GM12891 (cell line): ENCODE measurements at regions not wholly inside any gene's neighbourhood (a gene's known extent, or its start where the extent isn't known, plus 50 kb on each side); places are given as distances from the start of the nearest gene placed in this dataset.

Source experiments
- POLR2A ChIP-seq: IDR thresholded peaks from 2 replicates; pipeline ENCODE4 v1.6.1; 2011; ENCODE audit warnings: low read depth, low read length, control low read depth
- POLR2AphosphoS5 ChIP-seq: IDR thresholded peaks from 2 replicates; pipeline ENCODE4 v1.6.1; 2011; ENCODE audit warnings: low read depth, low read length, control low read depth
- POU2F2 ChIP-seq: IDR thresholded peaks from 2 replicates; pipeline ENCODE4 v1.6.1; 2011; ENCODE audit warnings: low read depth, mild to moderate bottlenecking, control low read depth, low read length, moderate library complexity
- TAF1 ChIP-seq: IDR thresholded peaks from 2 replicates; pipeline ENCODE4 v1.6.1; 2011; ENCODE audit warnings: low read depth, low read length, control low read depth

GRCh38 chr3:150105025-150105424 lies 134.3 kb upstream of the PFN2 start:
- no peak for TF ChIP-seq POLR2AphosphoS5
- TF ChIP-seq POLR2A: no peak
- no peak for TF ChIP-seq TAF1
- TF ChIP-seq POU2F2: no peak
